HAP-1 (cell line): ENCODE measurements at regions not wholly inside any gene's neighbourhood (a gene's known extent, or its start where the extent isn't known, plus 50 kb on each side); places are given as distances from the start of the nearest gene placed in this dataset.

Source experiments
- DNase-seq, 2 experiments: peaks; one replicate each; pipeline ENCODE4 v3.0.0-alpha.2; 2016 to 2020; ENCODE audit warnings: low spot score in 2 of 2
- H3K27me3 ChIP-seq: fragments of 250-450 bp; sonication (Bioruptor Pico); 2 replicates; pipeline ENCODE4 v1.5.1; 2020; ENCODE audit warnings: low read depth, mild to moderate bottlenecking, moderate library complexity
- H3K36me3 ChIP-seq: fragments of 250-450 bp; sonication (Bioruptor Pico); replicated peaks from 2 replicates; pipeline ENCODE4 v1.5.1; 2020; ENCODE audit warnings: mild to moderate bottlenecking
- H3K4me1 ChIP-seq: fragments of 250-450 bp; sonication (Bioruptor Pico); 2 replicates; pipeline ENCODE4 v1.5.1; 2020; ENCODE audit warnings: mild to moderate bottlenecking
- H3K4me3 ChIP-seq: fragments of 250-450 bp; sonication (Bioruptor Pico); 2 replicates; pipeline ENCODE4 v1.5.1; 2020; ENCODE audit warnings: mild to moderate bottlenecking, moderate library complexity
- H3K9me3 ChIP-seq: fragments of 250-450 bp; sonication (Bioruptor Pico); 2 replicates; pipeline ENCODE4 v1.5.1; 2020; ENCODE audit warnings: mild to moderate bottlenecking, moderate library complexity
- in situ Hi-C: fragments of 300-500 bp; cut with MboI; formaldehyde crosslinking; loops from 3 replicates; pipeline ENCODE4 v1.14.3; 2020; ENCODE audit warnings: low sequenced_read_pairs, inconsistent platforms, mixed read lengths

GRCh38 chr12:123034022-123034541 is 53.6 kb downstream of the ARL6IP4 start:
- no peaks in the 10 kb centered on the region for H3K9me3 ChIP-seq
- in situ Hi-C loops: no loop called here
- no peaks in the 10 kb centered on the region for H3K27me3 ChIP-seq
- no peak overlapping the region for H3K4me3 ChIP-seq
- H3K36me3 ChIP-seq: no peaks in the 10 kb centered on the region
- H3K4me1 ChIP-seq: no peaks in the 10 kb centered on the region
- no peak for DNase-seq

DNA sequence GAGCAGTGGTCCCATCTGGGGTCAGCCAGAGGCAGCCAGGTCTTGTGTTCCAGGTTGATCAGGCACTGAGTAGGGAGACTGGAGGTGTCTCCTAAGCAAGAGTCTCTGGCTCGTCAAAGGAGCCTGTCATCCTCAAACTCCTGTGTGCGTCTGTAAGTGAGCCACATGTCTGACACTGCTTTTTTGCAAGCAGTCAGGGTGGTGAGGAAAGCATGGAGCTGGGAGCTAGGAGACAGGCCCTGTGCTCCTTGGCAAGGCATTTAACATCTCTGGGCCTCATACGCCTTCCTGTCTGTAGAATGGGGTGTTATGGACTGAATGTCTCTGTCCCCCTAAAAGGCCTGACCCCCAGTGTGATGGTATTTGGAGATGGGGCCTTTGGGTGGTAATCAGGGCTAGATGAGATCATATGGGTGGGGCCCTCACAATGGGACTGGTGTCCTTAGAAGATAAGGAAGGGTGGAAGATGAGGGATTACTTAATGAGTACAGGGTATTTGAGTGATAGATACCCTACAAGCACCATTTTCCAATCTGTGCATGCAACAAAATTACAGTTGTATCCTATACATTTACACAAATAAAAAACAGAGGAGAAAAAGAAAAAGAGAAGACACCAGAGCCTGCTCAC is 53.0 kb downstream of the ARL6IP4 start:
- in situ Hi-C loops: no loop called here
- H3K4me3 ChIP-seq: no peak overlapping the region
- H3K27me3 ChIP-seq: no peaks in the 10 kb centered on the region
- DNase-seq: no peak
- H3K9me3 ChIP-seq: no peaks in the 10 kb centered on the region
- H3K4me1 ChIP-seq: no peaks in the 10 kb centered on the region
- no peaks in the 10 kb centered on the region for H3K36me3 ChIP-seq

GRCh38 chr12:123032736-123033391 is 52.4 kb downstream of the ARL6IP4 start:
- Histone ChIP-seq H3K4me3 (no peak overlapping the region), H3K4me1 (no peaks in the 10 kb centered on the region), H3K9me3 (no peaks in the 10 kb centered on the region), H3K27me3 (no peaks in the 10 kb centered on the region), H3K36me3 (no peaks in the 10 kb centered on the region)
- no peak for DNase-seq
- in situ Hi-C loops: no loop called here
